ENCODE measurements at regions not wholly inside any gene's neighbourhood (a gene's known extent, or its start where the extent isn't known, plus 50 kb on each side); places are given as distances from the start of the nearest gene placed in this dataset.

DNA sequence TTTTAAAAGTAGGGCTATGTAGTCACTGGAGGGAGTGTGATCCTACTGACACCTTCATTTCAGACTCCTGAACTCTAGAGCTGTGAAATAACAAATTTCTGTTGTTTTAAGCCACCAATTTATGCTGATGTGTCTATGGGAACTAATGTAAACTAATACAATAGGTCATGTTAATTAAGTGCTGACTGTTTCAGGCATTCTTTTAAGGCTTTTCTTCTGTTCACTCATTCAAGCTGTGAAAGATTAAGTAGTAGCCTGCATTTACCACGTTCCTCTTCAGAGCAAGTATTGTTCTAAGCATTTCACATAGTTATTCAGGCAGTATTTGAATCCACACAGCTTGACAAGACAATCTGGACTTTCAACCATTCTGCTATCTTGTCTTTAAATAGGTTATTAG lies 1135.0 kb downstream of the SLITRK1 start:
- Histone ChIP-seq H3K36me3 (ENCODE audit: insufficient read depth, low read length) (no peaks in the 10 kb centered on the region), H3K4me1 (ENCODE audit: control insufficient read depth, insufficient read depth, low read length, unreplicated experiment) (peaks cover 8% of the 10 kb centered on the region), H3K79me2 (ENCODE audit: control insufficient read depth, insufficient read depth, low read length, unreplicated experiment) (no peaks in the 10 kb centered on the region), H3K4me3 (ENCODE audit: low read depth, low read length) (no peak overlapping the region), H2AFZ (ENCODE audit: low read length, unreplicated experiment) (no peak overlapping the region), H3K27me3 (ENCODE audit: insufficient read depth, low read length) (no peaks in the 10 kb centered on the region), H3K27ac (ENCODE audit: low read depth, low read length) (no peak overlapping the region)

- H3K4me3 ChIP-seq (ENCODE audit: low read depth, low read length): no peak overlapping the region
- H3K27ac ChIP-seq (ENCODE audit: low read depth, low read length): no peak overlapping the region
Measured at GRCh38 chr13:82740442-82740841, 1141.8 kb downstream of the SLITRK1 start.

DNA sequence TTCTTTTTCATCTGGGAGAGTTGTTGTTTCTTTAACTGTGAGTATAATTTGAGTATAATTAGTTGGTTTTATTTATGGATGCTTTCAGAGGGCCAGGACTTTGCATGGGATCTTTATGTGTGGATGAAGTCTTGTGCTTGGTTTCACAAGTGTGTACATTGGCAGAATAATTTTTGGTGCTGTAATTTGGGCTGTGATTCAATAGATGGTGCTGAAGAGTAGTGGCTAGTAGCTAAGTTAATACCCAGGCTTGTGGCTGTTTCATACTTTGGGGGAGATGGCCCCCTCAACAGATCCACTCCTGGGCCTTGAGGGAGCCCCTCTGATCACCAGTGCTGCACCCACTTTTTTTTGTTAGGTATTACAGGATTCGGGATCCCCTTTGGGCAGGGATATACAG lies 1142.4 kb downstream of the SLITRK1 start:
- Histone ChIP-seq H3K27ac (ENCODE audit: low read depth, low read length) (no peak overlapping the region), H3K4me1 (ENCODE audit: control insufficient read depth, insufficient read depth, low read length, unreplicated experiment) (no peaks in the 10 kb centered on the region), H3K36me3 (ENCODE audit: insufficient read depth, low read length) (no peaks in the 10 kb centered on the region), H3K4me3 (ENCODE audit: low read depth, low read length) (no peak overlapping the region), H3K79me2 (ENCODE audit: control insufficient read depth, insufficient read depth, low read length, unreplicated experiment) (no peaks in the 10 kb centered on the region), H2AFZ (ENCODE audit: low read length, unreplicated experiment) (no peak overlapping the region), H3K27me3 (ENCODE audit: insufficient read depth, low read length) (no peaks in the 10 kb centered on the region)

More at GRCh38 chr13:82740442-82740841, 1141.8 kb downstream of the SLITRK1 start:
- H2AFZ ChIP-seq (ENCODE audit: low read length, unreplicated experiment): no peak overlapping the region
- H3K36me3 ChIP-seq (ENCODE audit: insufficient read depth, low read length): no peaks in the 10 kb centered on the region
- no peaks in the 10 kb centered on the region for H3K27me3 ChIP-seq (ENCODE audit: insufficient read depth, low read length)
- no peaks in the 10 kb centered on the region for H3K4me1 ChIP-seq (ENCODE audit: control insufficient read depth, insufficient read depth, low read length, unreplicated experiment)
- no peaks in the 10 kb centered on the region for H3K79me2 ChIP-seq (ENCODE audit: control insufficient read depth, insufficient read depth, low read length, unreplicated experiment)

- H3K79me2 ChIP-seq (ENCODE audit: control insufficient read depth, insufficient read depth, low read length, unreplicated experiment): no peaks in the 10 kb centered on the region
- no peak overlapping the region for H3K27ac ChIP-seq (ENCODE audit: low read depth, low read length)
- H3K36me3 ChIP-seq (ENCODE audit: insufficient read depth, low read length): no peaks in the 10 kb centered on the region
- no peaks in the 10 kb centered on the region for H3K27me3 ChIP-seq (ENCODE audit: insufficient read depth, low read length)
- no peak overlapping the region for H2AFZ ChIP-seq (ENCODE audit: low read length, unreplicated experiment)
- H3K4me3 ChIP-seq (ENCODE audit: low read depth, low read length): no peak overlapping the region
- no peaks in the 10 kb centered on the region for H3K4me1 ChIP-seq (ENCODE audit: control insufficient read depth, insufficient read depth, low read length, unreplicated experiment)
Measured at GRCh38 chr13:82729401-82729800, 1152.9 kb downstream of the SLITRK1 start.

- Histone ChIP-seq H3K4me1 (ENCODE audit: control insufficient read depth, insufficient read depth, low read length, unreplicated experiment) (no peaks in the 10 kb centered on the region), H3K36me3 (ENCODE audit: insufficient read depth, low read length) (no peaks in the 10 kb centered on the region), H3K79me2 (ENCODE audit: control insufficient read depth, insufficient read depth, low read length, unreplicated experiment) (no peaks in the 10 kb centered on the region), H3K27ac (ENCODE audit: low read depth, low read length) (no peak overlapping the region), H3K4me3 (ENCODE audit: low read depth, low read length) (no peak overlapping the region), H3K27me3 (ENCODE audit: insufficient read depth, low read length) (no peaks in the 10 kb centered on the region), H2AFZ (ENCODE audit: low read length, unreplicated experiment) (no peak overlapping the region)
Measured at GRCh38 chr13:82720986-82721385, 1161.3 kb downstream of the SLITRK1 start.

DNA sequence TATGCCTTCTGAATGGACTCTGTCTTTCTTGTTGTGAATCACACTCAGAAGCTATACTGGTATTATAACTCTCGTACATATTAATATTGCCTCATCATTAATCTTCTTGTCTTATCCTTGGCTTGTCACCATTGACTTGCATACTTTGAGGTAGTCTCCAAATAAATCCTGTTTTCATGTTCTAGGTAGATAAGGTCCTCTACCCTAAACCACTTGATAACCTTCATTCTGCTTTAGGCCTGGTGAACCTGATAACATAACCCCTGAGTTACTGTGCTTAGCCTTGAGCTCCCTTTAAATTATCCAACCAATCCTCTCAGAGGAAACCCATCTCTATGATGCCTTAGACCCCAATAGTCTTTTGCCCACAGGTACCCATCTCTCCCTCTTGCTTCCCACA lies 1162.3 kb downstream of the SLITRK1 start:
- Histone ChIP-seq H3K27ac (ENCODE audit: low read depth, low read length) (no peak overlapping the region), H3K4me1 (ENCODE audit: control insufficient read depth, insufficient read depth, low read length, unreplicated experiment) (no peaks in the 10 kb centered on the region), H3K36me3 (ENCODE audit: insufficient read depth, low read length) (no peaks in the 10 kb centered on the region), H3K4me3 (ENCODE audit: low read depth, low read length) (no peak overlapping the region), H3K27me3 (ENCODE audit: insufficient read depth, low read length) (no peaks in the 10 kb centered on the region), H3K79me2 (ENCODE audit: control insufficient read depth, insufficient read depth, low read length, unreplicated experiment) (no peaks in the 10 kb centered on the region), H2AFZ (ENCODE audit: low read length, unreplicated experiment) (no peak overlapping the region)

- Histone ChIP-seq H3K27ac (ENCODE audit: low read depth, low read length) (no peak overlapping the region), H2AFZ (ENCODE audit: low read length, unreplicated experiment) (no peak overlapping the region), H3K4me3 (ENCODE audit: low read depth, low read length) (no peak overlapping the region), H3K4me1 (ENCODE audit: control insufficient read depth, insufficient read depth, low read length, unreplicated experiment) (peaks cover 6% of the 10 kb centered on the region), H3K27me3 (ENCODE audit: insufficient read depth, low read length) (no peaks in the 10 kb centered on the region), H3K79me2 (ENCODE audit: control insufficient read depth, insufficient read depth, low read length, unreplicated experiment) (no peaks in the 10 kb centered on the region), H3K36me3 (ENCODE audit: insufficient read depth, low read length) (no peaks in the 10 kb centered on the region)
Measured at GRCh38 chr13:82717249-82717648, 1165.0 kb downstream of the SLITRK1 start.

GRCh38 chr13:82713687-82714405 lies 1168.4 kb downstream of the SLITRK1 start:
- Histone ChIP-seq H3K27me3 (ENCODE audit: insufficient read depth, low read length) (no peaks in the 10 kb centered on the region), H3K4me1 (ENCODE audit: control insufficient read depth, insufficient read depth, low read length, unreplicated experiment) (peaks cover 6% of the 10 kb centered on the region), H3K36me3 (ENCODE audit: insufficient read depth, low read length) (no peaks in the 10 kb centered on the region), H3K27ac (ENCODE audit: low read depth, low read length) (no peak overlapping the region), H3K4me3 (ENCODE audit: low read depth, low read length) (no peak overlapping the region), H2AFZ (ENCODE audit: low read length, unreplicated experiment) (peak overlapping the region; percentile 42), H3K79me2 (ENCODE audit: control insufficient read depth, insufficient read depth, low read length, unreplicated experiment) (no peaks in the 10 kb centered on the region)

DNA sequence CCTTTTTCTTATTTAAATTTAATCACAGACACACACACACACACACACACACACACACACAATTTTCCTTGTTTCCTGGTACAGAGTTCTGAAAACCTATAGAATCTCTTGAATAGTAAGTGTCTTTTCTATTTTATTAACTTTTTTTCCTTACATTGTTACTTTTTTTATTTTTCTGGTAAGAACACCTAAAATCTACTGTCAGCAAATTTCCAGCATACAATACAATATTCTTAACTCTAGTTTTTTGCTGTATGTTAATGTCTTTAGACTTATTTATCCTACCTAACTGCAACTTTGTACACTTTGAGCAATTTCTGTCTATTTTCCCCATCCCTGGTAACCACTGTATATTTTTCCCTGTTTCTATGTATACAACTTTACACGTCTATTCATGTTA lies 1179.8 kb downstream of the SLITRK1 start:
- H3K36me3 ChIP-seq (ENCODE audit: insufficient read depth, low read length): no peaks in the 10 kb centered on the region
- no peak overlapping the region for H3K27ac ChIP-seq (ENCODE audit: low read depth, low read length)
- H3K4me1 ChIP-seq (ENCODE audit: control insufficient read depth, insufficient read depth, low read length, unreplicated experiment): no peaks in the 10 kb centered on the region
- no peak overlapping the region for H2AFZ ChIP-seq (ENCODE audit: low read length, unreplicated experiment)
- H3K4me3 ChIP-seq (ENCODE audit: low read depth, low read length): no peak overlapping the region
- H3K79me2 ChIP-seq (ENCODE audit: control insufficient read depth, insufficient read depth, low read length, unreplicated experiment): no peaks in the 10 kb centered on the region
- H3K27me3 ChIP-seq (ENCODE audit: insufficient read depth, low read length): no peaks in the 10 kb centered on the region

DNA sequence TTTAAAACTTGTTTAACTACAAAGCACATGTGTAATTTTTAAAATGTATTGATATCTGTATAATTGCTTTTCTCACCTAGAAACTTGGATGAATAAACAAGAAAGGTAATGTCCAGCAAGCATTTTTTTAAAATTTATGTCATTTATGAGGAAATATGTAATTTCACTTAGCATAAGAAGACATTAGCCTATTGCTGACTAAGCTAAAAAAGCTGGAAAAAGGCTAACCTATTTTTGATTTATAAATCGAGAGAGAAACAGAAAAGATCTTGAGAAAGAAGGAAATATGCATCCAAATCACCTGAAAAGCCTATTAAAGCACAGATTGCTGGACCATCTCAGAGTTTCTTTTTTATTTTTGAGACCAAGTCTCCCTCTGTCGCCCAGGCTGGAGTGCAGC lies 1181.3 kb downstream of the SLITRK1 start:
- Histone ChIP-seq H3K4me3 (ENCODE audit: low read depth, low read length) (no peak overlapping the region), H3K79me2 (ENCODE audit: control insufficient read depth, insufficient read depth, low read length, unreplicated experiment) (no peaks in the 10 kb centered on the region), H2AFZ (ENCODE audit: low read length, unreplicated experiment) (no peak overlapping the region), H3K36me3 (ENCODE audit: insufficient read depth, low read length) (no peaks in the 10 kb centered on the region), H3K4me1 (ENCODE audit: control insufficient read depth, insufficient read depth, low read length, unreplicated experiment) (no peaks in the 10 kb centered on the region), H3K27me3 (ENCODE audit: insufficient read depth, low read length) (no peaks in the 10 kb centered on the region), H3K27ac (ENCODE audit: low read depth, low read length) (no peak overlapping the region)

DNA sequence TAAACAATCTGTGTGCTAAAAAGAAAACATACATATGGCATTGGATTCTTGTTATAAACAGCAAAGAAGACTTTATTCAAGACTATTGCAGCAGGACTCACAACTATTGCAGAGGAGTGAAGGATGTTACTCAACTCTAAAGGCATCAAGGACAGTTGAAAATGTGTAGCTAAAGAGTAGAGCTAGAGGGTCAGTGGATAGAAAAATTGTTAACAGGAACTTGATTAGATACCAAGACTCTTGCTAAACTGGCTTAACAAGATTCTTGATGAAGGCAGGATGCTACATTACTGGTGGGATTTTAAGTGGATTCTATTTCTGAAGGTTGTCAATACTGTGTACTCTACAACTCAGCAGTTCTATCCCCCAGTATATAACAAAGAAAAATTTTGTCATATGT lies 1183.3 kb downstream of the SLITRK1 start:
- Histone ChIP-seq H3K27me3 (ENCODE audit: insufficient read depth, low read length) (no peaks in the 10 kb centered on the region), H3K79me2 (ENCODE audit: control insufficient read depth, insufficient read depth, low read length, unreplicated experiment) (no peaks in the 10 kb centered on the region), H2AFZ (ENCODE audit: low read length, unreplicated experiment) (no peak overlapping the region)

More for the DNA sequence above, 1183.3 kb downstream of the SLITRK1 start:
- Histone ChIP-seq H3K36me3 (ENCODE audit: insufficient read depth, low read length) (no peaks in the 10 kb centered on the region), H3K4me1 (ENCODE audit: control insufficient read depth, insufficient read depth, low read length, unreplicated experiment) (no peaks in the 10 kb centered on the region), H3K4me3 (ENCODE audit: low read depth, low read length) (no peak overlapping the region), H3K27ac (ENCODE audit: low read depth, low read length) (no peak overlapping the region)

Measured in ACC112 (cell line).